HuH-7.5 (cell line): ENCODE measurements at regions not wholly inside any gene's neighbourhood (a gene's known extent, or its start where the extent isn't known, plus 50 kb on each side); places are given as distances from the start of the nearest gene placed in this dataset.
"Not testable (repeated sequence)": the region's sequence is repeated elsewhere in the genome, so short reads cannot be mapped to it uniquely, and the experiment has no call there.

ENCODE experiments used
- DNase-seq: peaks from one replicate; pipeline ENCODE4 v3.0.0; 2011; ENCODE audit warnings: low spot score

DNA sequence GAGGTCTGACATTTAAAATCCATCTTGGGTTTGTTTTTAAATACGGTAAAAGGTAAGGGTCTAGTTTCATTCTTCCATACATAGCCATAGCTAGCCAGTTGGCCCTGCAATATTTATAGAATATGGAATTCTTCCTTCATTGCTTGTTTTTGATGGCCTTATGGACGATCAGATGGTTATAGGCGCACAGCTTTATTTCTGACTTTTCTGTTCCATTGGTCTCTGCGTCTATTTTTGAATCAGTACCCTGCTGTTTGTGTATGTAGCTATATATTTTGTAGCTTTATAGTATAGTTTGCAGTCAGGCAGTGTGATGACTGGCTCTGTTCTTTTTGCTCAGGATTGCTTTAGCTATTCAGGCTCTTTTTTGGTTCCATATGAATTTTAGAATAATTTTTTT is 366.8 kb upstream of the MIS18BP1 start:
- no peak for DNase-seq

DNA sequence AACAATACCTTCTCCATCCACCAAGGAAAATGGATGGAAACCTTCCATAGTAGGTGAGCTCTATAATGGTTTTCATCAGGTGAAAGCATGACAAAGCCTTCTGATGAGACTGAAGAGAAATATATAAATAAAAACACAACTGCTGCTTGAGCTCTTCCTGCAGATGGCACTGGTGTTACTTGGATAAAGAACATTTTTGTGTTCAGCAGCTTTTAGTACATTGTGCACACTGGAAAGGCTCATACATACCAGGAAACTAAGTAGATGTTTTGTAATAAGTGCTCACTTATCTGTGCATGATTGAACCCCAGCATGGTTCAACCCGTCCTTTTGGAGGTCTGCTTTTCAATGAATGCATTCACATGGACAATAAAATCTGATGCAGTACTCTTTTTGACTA is 357.3 kb upstream of the MIS18BP1 start:
- DNase-seq, result no peak

GRCh38 chr14:45587142-45587541 is 334.1 kb upstream of the MIS18BP1 start:
- DNase-seq, result no peak

DNA sequence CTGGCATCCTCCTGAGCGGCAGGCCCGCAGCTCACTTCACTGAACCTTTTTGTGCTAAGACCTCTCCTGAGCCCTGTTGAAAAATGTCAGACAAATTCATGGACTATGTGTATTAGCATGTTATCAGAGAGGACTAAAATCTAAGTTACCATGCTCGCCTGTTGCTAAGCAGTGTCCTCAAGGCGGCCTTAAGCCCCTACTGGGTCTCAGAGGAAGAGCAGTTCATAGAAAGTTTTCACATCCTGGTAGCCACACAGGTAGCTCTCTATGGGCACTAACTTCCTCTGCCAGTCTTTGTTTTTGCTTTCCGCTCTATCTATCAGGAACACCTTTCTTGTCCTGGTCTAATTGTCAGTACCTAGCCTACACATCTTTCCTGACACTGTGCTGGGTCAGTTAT is 306.6 kb upstream of the MIS18BP1 start:
- DNase-seq, result no peak

GRCh38 chr14:45558183-45558582 is 305.2 kb upstream of the MIS18BP1 start:
- no peak for DNase-seq

DNA sequence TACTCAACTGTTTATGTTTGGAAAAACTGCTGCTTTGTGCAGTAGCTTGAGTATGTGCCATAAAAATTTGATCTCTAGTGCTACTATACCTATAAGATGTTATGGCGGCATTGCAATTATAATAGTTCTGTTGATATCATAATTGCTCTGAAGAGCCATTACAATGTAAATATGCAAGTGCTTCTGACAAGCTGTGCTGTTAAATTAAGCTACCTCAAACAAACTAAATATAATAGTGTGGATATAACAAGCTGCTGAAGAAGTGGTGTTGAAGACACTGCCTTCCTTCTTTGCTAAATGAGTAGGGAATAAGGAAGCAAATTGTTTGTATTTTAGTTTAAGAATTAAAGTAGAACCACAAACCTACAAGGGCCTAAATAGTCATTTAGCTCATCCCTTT is 301.0 kb upstream of the MIS18BP1 start:
- DNase-seq, result no peak

- DNase-seq, result not testable (repeated sequence)
These were observed 298.3 kb upstream of the MIS18BP1 start for GRCh38 chr14:45551240-45551820.

- DNase-seq, result no peak
These were observed 278.0 kb upstream of the MIS18BP1 start for GRCh38 chr14:45531022-45531421.

DNA sequence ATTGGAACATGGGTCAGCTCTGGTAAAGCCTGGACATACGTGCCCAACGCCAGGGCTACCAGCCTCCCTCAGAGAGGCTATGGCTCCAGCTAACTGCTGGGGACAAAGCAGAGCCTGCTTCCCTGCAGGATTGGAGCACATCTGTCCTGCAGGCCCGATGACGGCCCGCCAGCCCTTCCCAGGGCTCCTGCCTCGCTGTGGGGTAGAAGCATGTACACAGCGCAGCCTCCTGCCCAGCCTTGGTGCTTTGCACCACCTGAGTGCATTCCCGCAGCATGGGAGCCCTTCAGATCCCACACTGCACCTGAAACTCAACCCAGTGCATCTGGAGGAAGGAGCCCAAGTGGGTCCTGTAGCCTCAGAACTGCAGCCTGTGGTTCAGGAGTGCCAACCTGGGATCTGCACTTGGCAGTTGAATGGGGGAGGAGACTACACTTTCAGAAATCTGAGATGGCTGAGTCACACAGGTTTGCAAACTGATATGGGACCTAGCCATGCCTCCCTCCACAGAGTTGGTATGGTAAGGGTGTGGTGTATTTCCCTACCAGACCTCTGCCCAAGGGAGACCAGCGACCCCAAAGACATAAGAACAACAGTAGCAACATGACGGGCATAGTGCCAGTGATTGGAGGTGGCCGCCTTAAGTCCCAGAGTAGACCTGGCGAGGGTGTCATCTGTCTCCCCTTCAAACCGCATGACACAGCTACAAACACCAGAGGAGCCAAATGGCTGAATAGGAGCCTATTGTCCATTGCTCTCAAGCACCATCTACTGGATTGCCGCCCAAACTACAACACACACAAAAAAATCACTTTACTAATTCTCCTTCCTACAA is 273.9 kb upstream of the MIS18BP1 start:
- DNase-seq, result peak; percentile 5

GRCh38 chr14:45519766-45520165 is 266.8 kb upstream of the MIS18BP1 start:
- no peak for DNase-seq

- DNase-seq, result no peak
These were observed 239.9 kb upstream of the MIS18BP1 start for GRCh38 chr14:45492876-45493275.

DNA sequence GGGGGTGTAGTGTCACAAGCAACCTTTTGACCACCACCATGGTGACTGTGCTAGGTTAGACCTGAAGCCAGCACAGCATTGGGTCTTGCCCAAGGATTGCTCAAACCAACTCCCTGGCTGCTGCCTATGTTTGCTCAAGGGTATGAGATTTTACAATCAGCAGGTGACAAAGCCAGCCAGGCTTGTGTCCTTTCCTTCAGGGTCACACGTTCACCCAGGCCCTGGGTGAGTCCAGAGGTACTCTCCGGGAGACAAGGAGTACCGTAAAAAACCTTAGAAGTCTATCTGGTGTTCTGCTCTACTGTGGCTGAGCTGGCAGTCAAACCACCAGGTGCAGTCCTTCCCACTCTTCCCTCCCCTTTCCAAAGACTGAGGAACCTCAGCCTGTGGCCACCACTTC is 238.9 kb upstream of the MIS18BP1 start:
- DNase-seq, result no peak

DNA sequence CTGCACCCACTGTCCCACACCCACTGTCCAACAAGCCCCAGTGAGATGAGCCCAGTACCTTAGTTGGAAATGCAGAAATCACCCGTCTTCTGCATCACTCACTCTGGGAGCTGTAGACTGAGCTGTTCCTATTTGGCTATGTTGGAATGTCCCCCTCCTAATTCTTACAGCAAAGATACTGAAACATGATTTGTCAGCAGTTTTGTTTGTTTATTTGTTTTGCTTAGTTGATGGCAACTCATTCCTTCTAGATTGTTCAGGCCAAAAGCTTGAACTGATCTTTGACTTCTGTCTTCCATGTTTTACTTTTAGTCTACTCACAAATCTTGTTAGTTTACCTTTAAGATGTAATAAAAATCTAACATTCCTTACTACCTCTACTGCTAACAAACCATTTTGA is 233.6 kb upstream of the MIS18BP1 start:
- DNase-seq, result no peak

GRCh38 chr14:45467023-45467422 is 214.0 kb upstream of the MIS18BP1 start:
- DNase-seq, result no peak

DNA sequence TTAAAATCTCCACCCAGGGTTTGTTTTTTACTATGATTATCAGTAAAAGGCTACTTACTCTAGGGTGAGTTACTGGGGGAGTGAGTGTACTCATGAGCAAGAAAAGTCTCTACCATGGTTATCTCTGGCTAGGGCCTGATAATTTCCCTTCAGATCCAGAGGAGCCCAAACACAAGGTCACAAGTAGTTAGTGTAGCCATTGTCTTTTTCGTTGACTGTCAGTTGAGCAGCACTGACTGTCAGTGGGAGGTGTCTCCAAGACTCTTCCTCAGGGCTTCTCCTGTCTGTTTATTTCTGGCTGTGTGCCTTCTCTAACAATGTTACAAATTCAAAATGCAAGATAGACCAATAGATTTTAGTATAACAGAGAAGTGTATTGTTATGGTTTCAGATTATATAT is 181.2 kb upstream of the MIS18BP1 start:
- DNase-seq, result no peak

DNA sequence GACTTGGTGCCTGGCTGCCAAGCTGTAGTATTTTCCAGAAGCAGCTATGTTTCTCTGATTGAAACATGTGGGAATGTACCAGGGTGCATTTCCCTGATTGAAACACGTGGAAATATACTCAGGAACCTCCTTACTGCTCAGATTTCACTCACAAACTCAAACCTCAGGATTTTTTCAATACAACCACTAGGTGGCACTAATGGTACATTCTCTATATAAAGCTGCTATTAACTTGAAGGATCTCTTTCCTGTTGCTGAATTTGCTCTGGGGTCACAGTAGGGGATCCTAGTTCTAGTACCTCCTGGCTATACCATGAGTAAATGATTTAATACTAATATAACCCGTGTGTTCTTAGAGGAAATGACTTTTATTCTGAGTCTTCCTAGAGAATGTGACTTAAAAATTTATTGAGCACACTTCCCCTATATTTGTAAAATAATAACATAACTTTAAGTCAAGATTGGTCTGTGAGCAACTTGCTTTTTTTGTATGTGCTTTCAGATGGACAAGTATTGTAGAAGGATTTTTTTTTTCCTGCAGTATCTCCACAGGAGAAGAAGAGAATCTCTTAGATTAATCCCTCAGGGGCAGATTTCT is 173.8 kb upstream of the MIS18BP1 start:
- peak; percentile 12 for DNase-seq

DNA sequence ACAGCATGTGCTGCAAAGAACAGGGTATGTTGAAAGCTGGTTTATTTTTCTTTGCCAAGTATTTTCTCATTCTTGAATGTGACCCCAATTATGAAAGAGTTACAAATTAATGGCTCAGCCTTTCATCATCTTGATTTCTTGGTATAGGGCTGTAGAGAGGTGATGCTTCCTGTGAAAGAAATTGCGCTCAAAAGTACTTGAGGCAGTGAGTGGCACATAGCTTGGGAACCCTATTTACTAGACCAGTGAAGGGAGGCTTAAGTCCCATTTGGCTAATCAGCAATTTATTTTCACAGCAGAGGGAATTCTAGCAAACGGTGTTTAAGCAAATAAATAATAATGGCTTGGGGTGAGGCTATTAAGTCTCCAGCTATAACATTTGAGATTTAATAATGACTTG is 153.9 kb upstream of the MIS18BP1 start:
- DNase-seq, result no peak

GRCh38 chr14:45400950-45401640 is 148.1 kb upstream of the MIS18BP1 start:
- DNase-seq, result no peak

DNA sequence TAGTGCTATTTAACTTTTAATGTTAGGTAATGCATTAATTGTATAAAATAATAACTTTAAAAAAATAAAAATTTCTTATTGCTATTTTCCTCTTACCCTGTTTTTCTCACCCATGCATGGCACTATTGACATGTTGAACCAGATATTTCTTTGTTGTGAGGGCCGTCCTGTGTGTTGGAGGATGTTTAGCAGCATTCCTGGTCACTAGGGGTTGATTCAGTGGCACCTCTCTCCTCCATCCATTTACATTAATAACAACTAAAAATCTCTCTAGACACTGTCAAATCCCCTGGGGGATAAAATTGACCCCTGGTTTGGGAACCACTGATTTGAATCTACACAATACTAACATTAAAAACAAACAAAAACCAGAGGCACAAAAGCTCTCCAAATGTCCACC is 147.5 kb upstream of the MIS18BP1 start:
- no peak for DNase-seq

DNA sequence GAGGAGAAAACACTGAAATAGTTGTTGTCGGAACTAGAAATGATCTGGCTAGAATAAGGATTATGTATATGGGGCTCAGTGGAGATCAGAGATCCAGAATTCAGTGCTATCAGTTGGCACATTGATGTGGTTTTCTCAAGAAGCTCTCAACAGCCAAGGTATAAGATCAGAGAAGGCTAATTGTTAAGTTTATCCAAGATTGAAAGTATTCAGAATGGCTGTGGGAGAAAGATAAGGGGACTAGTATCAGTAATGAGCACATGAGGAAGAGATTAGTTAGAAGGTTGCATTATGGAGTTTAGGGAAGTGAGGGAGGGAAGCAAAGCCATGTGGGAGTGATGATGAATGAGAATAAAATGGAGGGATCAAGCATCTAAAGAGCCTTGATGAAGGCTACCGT is 128.1 kb upstream of the MIS18BP1 start:
- DNase-seq, result no peak

DNA sequence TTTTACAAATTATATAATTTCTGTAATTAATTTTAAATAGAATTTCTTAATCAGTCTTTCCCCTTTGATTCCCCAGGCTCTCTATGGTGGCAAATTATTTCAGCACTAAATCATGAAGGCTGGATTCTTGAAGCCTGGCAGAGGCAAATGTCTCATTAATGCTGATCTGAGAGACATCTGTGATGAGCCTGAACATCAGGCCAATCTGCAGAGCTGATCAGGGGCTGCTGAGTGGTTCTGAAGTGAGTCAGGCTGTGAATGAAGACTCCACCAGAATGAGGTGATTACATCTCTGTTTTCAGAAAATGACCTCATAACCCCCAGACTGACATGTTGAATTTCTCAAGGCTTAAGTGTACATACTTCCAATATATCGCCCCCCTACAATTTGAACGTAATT is 124.2 kb upstream of the MIS18BP1 start:
- DNase-seq, result no peak

- DNase-seq, result no peak
These were observed 120.9 kb upstream of the MIS18BP1 start for GRCh38 chr14:45373877-45374276.
